Cardiac muscle cell (in vitro differentiated cells and primary cell): ENCODE measurements at regions not wholly inside any gene's neighbourhood (a gene's known extent, or its start where the extent isn't known, plus 50 kb on each side); places are given as distances from the start of the nearest gene placed in this dataset.
A peak's percentile ranks its signal among the peaks of the same experiment; 100 is the strongest.

Experiments used
- DNase-seq, 2 donors: peaks; one replicate each; pipeline versions ENCODE4 v3.0.0 to v3.0.0-alpha.2; 2010 to 2017; ENCODE audit warnings: low read depth in 1 of 2, low spot score in 1 of 2
- H3K27ac ChIP-seq: fragments of 200-600 bp; sonication (generic); 2 replicates; pipeline ENCODE4 v1.5.1; 2016
- H3K27me3 ChIP-seq: fragments of 200-600 bp; sonication (generic); 2 replicates; pipeline ENCODE4 v1.6.0; 2016; ENCODE audit warnings: control low read depth
- H3K36me3 ChIP-seq: fragments of 200-600 bp; sonication (generic); 2 replicates; pipeline ENCODE4 v1.5.1; 2016; ENCODE audit warnings: control low read depth
- H3K4me1 ChIP-seq: fragments of 200-600 bp; sonication (generic); 2 replicates; pipeline ENCODE4 v1.8.1; 2017; ENCODE audit warnings: low read depth, mild to moderate bottlenecking, mixed run types
- H3K4me3 ChIP-seq: fragments of 200-600 bp; sonication (generic); 2 replicates; pipeline ENCODE4 v1.5.1; 2016; ENCODE audit warnings: mild to moderate bottlenecking
- H3K9me3 ChIP-seq: fragments of 200-600 bp; sonication (generic); 2 replicates; pipeline ENCODE4 v1.5.1; 2017; ENCODE audit warnings: low read depth, mild to moderate bottlenecking, control low read depth
- CTCF ChIP-seq: IDR thresholded peaks from 2 replicates; pipeline ENCODE4 v1.5.1; 2012; ENCODE audit warnings: low read depth, mild to moderate bottlenecking, low read length

DNA sequence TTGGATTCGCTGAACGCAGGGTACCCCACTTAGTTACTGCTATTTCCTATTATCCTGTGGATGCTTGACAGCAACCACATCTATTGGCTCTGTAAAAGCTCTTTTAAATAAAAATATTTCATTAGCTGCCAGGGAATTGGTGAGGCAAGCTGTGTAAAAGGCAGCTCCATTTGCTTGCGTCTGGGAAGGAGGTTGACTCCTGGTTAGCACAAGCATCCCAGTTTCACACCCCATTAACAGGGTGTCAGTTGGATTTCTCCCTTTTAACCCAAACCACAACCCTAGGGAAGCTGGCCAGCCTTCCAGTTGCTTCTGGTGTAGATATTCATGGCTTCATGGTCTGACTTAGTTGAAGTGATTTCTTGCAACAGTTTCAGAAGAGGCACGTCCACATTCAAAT lies 151.0 kb downstream of the GPBP1 start:
- H3K27ac ChIP-seq, result no peak overlapping the region
- no peaks in the 10 kb centered on the region for H3K36me3 ChIP-seq
- no peaks in the 10 kb centered on the region for H3K4me1 ChIP-seq
- H3K27me3 ChIP-seq, result no peaks in the 10 kb centered on the region
- no peaks in the 10 kb centered on the region for H3K9me3 ChIP-seq
- H3K4me3 ChIP-seq, result no peak overlapping the region
- peak in 1 of 2 donors; percentile 55 for DNase-seq
- TF ChIP-seq CTCF, result no peak

- no peak overlapping the region for H3K4me3 ChIP-seq
- no peaks in the 10 kb centered on the region for H3K9me3 ChIP-seq
- no peak for TF ChIP-seq CTCF
- H3K27ac ChIP-seq, result no peak overlapping the region
- H3K4me1 ChIP-seq, result no peaks in the 10 kb centered on the region
- no peaks in the 10 kb centered on the region for H3K36me3 ChIP-seq
- DNase-seq, result no peak
- no peaks in the 10 kb centered on the region for H3K27me3 ChIP-seq
These were observed 150.3 kb downstream of the GPBP1 start for GRCh38 chr5:57324181-57324580.

DNA sequence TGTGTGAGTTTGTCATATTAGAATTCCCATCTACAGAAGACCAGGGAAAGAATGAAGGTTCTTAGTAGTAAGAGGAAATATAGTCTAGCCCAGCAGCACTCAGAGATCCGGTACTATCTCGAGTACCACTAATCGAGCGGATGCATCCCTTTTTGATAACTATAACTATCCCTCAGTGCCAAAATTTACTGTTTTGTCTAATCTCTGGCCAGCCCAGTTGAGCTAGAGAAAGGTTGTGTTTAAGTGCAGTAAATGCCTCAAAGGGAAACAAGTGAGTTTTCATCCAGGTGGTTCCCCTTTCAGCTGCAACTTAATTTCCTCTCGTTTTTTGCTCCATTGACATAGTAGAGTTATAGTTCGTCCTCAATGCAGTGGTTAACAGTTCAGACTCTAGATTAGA lies 146.7 kb downstream of the GPBP1 start:
- Histone ChIP-seq H3K9me3 (no peaks in the 10 kb centered on the region), H3K4me3 (no peak overlapping the region), H3K27ac (no peak overlapping the region), H3K27me3 (no peaks in the 10 kb centered on the region), H3K36me3 (no peaks in the 10 kb centered on the region), H3K4me1 (peaks cover 18% of the 10 kb centered on the region)
- no peak for DNase-seq
- no peak for TF ChIP-seq CTCF

GRCh38 chr5:57319628-57320027 lies 145.8 kb downstream of the GPBP1 start:
- peaks cover 18% of the 10 kb centered on the region for H3K4me1 ChIP-seq
- no peak overlapping the region for H3K27ac ChIP-seq
- no peak for TF ChIP-seq CTCF
- H3K9me3 ChIP-seq, result no peaks in the 10 kb centered on the region
- H3K4me3 ChIP-seq, result no peak overlapping the region
- H3K36me3 ChIP-seq, result no peaks in the 10 kb centered on the region
- no peak for DNase-seq
- H3K27me3 ChIP-seq, result no peaks in the 10 kb centered on the region

DNA sequence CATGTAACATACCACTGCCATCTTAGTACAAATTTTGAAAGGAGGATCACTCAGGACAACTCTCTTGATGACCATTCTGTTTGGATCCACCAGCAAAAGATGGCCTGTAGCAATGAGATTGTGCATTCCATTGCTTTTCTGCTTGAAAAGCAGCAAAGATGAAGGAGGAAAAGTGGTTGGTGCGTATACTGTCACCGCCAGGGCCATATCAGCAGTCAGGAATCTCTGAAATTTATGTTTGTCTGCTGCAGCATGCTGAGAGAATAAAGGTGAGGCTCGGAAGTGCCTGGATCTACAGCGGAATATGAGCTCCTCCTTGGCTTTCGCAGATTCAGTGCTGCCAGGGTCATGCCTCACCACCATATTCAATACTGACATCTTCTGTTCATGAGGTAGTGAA lies 144.4 kb downstream of the GPBP1 start:
- Histone ChIP-seq H3K9me3 (no peaks in the 10 kb centered on the region), H3K27ac (peak overlapping the region; percentile 91), H3K4me1 (peaks cover 18% of the 10 kb centered on the region), H3K4me3 (no peak overlapping the region), H3K27me3 (no peaks in the 10 kb centered on the region), H3K36me3 (no peaks in the 10 kb centered on the region)
- no peak for TF ChIP-seq CTCF
- DNase-seq, result no peak

- peak; percentile 11 to 58 for DNase-seq
- peaks cover 18% of the 10 kb centered on the region for H3K4me1 ChIP-seq
- H3K27ac ChIP-seq, result peak overlapping the region; percentile 91
- no peak for TF ChIP-seq CTCF
- no peaks in the 10 kb centered on the region for H3K9me3 ChIP-seq
- H3K27me3 ChIP-seq, result no peaks in the 10 kb centered on the region
- no peak overlapping the region for H3K4me3 ChIP-seq
- no peaks in the 10 kb centered on the region for H3K36me3 ChIP-seq
These were observed 143.5 kb downstream of the GPBP1 start for GRCh38 chr5:57317341-57317740.
